ENCODE measurements at regions not wholly inside any gene's neighbourhood (a gene's known extent, or its start where the extent isn't known, plus 50 kb on each side); places are given as distances from the start of the nearest gene placed in this dataset.
A peak's percentile ranks its signal among the peaks of the same experiment; 100 is the strongest.

- no peak for DNase-seq (ENCODE audit: low spot score)
Observed at GRCh38 chr5:115072266-115073064, 97.2 kb downstream of the TRIM36 start.

GRCh38 chr5:115070737-115071136 lies 99.0 kb downstream of the TRIM36 start:
- DNase-seq (ENCODE audit: low spot score): no peak

GRCh38 chr5:115069087-115069968 lies 100.4 kb downstream of the TRIM36 start:
- peak; percentile 39 for DNase-seq (ENCODE audit: low spot score)

GRCh38 chr5:115068239-115069086 lies 101.2 kb downstream of the TRIM36 start:
- peak; percentile 6 for DNase-seq (ENCODE audit: low spot score)

GRCh38 chr5:115064380-115064779 lies 105.3 kb downstream of the TRIM36 start:
- DNase-seq (ENCODE audit: low spot score): no peak

GRCh38 chr5:115054387-115054951 lies 115.2 kb downstream of the TRIM36 start:
- no peak for DNase-seq (ENCODE audit: low spot score)

GRCh38 chr5:115052948-115053347 lies 116.8 kb downstream of the TRIM36 start:
- no peak for DNase-seq (ENCODE audit: low spot score)

- DNase-seq (ENCODE audit: low spot score): no peak
Observed at GRCh38 chr5:115050866-115051265, 118.8 kb downstream of the TRIM36 start.

GRCh38 chr5:115033861-115034260 lies 135.8 kb downstream of the TRIM36 start:
- DNase-seq (ENCODE audit: low spot score): no peak

GRCh38 chr5:115028557-115028956 lies 141.2 kb downstream of the TRIM36 start:
- DNase-seq (ENCODE audit: low spot score): no peak

- DNase-seq (ENCODE audit: low spot score): no peak
Observed at GRCh38 chr5:115024922-115025321, 144.8 kb downstream of the TRIM36 start.

GRCh38 chr5:115022303-115022702 lies 147.4 kb downstream of the TRIM36 start:
- DNase-seq (ENCODE audit: low spot score): no peak

- DNase-seq (ENCODE audit: low spot score): no peak
Observed at GRCh38 chr5:115016646-115017045, 153.1 kb downstream of the TRIM36 start.

- no peak for DNase-seq (ENCODE audit: low spot score)
Observed at GRCh38 chr5:114999176-114999575, 170.5 kb downstream of the TRIM36 start.

GRCh38 chr5:114989512-114989911 lies 180.2 kb downstream of the TRIM36 start:
- DNase-seq (ENCODE audit: low spot score): no peak

GRCh38 chr5:114988096-114988495 lies 181.6 kb downstream of the TRIM36 start:
- DNase-seq (ENCODE audit: low spot score): no peak

GRCh38 chr5:114984796-114985195 lies 184.9 kb downstream of the TRIM36 start:
- DNase-seq (ENCODE audit: low spot score): no peak

GRCh38 chr5:114981111-114981510 lies 188.6 kb downstream of the TRIM36 start:
- no peak for DNase-seq (ENCODE audit: low spot score)

GRCh38 chr5:114977979-114978573 lies 191.6 kb downstream of the TRIM36 start:
- DNase-seq (ENCODE audit: low spot score): no peak

- DNase-seq (ENCODE audit: low spot score): no peak
Observed at GRCh38 chr5:114969482-114969881, 200.2 kb downstream of the TRIM36 start.

- DNase-seq (ENCODE audit: low spot score): no peak
Observed at GRCh38 chr5:114957384-114957783, 212.3 kb downstream of the TRIM36 start.

All from kidney capillary endothelial cell (primary cell).